ENCODE measurements at regions not wholly inside any gene's neighbourhood (a gene's known extent, or its start where the extent isn't known, plus 50 kb on each side); places are given as distances from the start of the nearest gene placed in this dataset.

- TF ChIP-seq, protein P1, sequence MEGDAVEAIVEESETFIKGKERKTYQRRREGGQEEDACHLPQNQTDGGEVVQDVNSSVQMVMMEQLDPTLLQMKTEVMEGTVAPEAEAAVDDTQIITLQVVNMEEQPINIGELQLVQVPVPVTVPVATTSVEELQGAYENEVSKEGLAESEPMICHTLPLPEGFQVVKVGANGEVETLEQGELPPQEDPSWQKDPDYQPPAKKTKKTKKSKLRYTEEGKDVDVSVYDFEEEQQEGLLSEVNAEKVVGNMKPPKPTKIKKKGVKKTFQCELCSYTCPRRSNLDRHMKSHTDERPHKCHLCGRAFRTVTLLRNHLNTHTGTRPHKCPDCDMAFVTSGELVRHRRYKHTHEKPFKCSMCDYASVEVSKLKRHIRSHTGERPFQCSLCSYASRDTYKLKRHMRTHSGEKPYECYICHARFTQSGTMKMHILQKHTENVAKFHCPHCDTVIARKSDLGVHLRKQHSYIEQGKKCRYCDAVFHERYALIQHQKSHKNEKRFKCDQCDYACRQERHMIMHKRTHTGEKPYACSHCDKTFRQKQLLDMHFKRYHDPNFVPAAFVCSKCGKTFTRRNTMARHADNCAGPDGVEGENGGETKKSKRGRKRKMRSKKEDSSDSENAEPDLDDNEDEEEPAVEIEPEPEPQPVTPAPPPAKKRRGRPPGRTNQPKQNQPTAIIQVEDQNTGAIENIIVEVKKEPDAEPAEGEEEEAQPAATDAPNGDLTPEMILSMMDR (IDR thresholded peaks at IDR 0.05; ENCODE audit: poor library complexity) = no peak
- TF ChIP-seq EZH2 (IDR thresholded peaks at IDR 0.05; ENCODE audit: borderline replicate concordance) = no peak
- no peak for TF ChIP-seq EZH2phosphoT487 (IDR thresholded peaks at IDR 0.05; ENCODE audit: low read depth, severe bottlenecking, unreplicated experiment)
Measured at GRCh38 chr16:64047207-64047606, 1074.7 kb downstream of the CDH11 start.
